Upper lobe of right lung (tissue), 1 donor: ENCODE measurements at regions not wholly inside any gene's neighbourhood (a gene's known extent, or its start where the extent isn't known, plus 50 kb on each side); places are given as distances from the start of the nearest gene placed in this dataset.
"Not testable (repeated sequence)": the region's sequence is repeated elsewhere in the genome, so short reads cannot be mapped to it uniquely, and the experiment has no call there.

ENCODE experiments used
- ATAC-seq: fragments of 200-7000 bp; cut with Tn5 transposase; one replicate; pipeline ENCODE4 v1.9.1; 2020; ENCODE audit warnings: mild to moderate bottlenecking, moderate library complexity
- DNase-seq: peaks from one replicate; pipeline ENCODE4 v3.0.0-alpha.2; 2020
- H3K27ac ChIP-seq: fragments of 200-600 bp; one replicate; pipeline ENCODE4 v1.8.0; 2022
- H3K27me3 ChIP-seq: fragments of 200-600 bp; one replicate; pipeline ENCODE4 v1.8.0; 2022; ENCODE audit warnings: mild to moderate bottlenecking
- H3K36me3 ChIP-seq: fragments of 200-600 bp; one replicate; pipeline ENCODE4 v1.8.0; 2022
- H3K4me1 ChIP-seq: fragments of 200-600 bp; one replicate; pipeline ENCODE4 v1.8.0; 2022
- H3K4me3 ChIP-seq: fragments of 200-600 bp; one replicate; pipeline ENCODE4 v1.8.0; 2022; ENCODE audit warnings: mild to moderate bottlenecking
- H3K9me3 ChIP-seq: fragments of 200-600 bp; one replicate; pipeline ENCODE4 v1.8.0; 2022
- CTCF ChIP-seq: fragments of 200-600 bp; IDR thresholded peaks from one replicate; pipeline ENCODE4 v1.8.0; 2022; ENCODE audit warnings: antibody characterized with exemption
- intact Hi-C: fragments of 100-400 bp; cut with DNase I; formaldehyde crosslinking; loops from one replicate; pipeline ENCODE4 v1.11.0; 2022
- donor health status: DM: no; HTN: yes; CAD: no; lungs with severe emphysema.

- no peak overlapping the region for H3K4me3 ChIP-seq
- intact Hi-C loops, result no loop called here
- DNase-seq (no peak), ATAC-seq (no peak)
- H3K4me1 ChIP-seq, result no peaks in the 10 kb centered on the region
- H3K9me3 ChIP-seq, result no peaks in the 10 kb centered on the region
- H3K27ac ChIP-seq, result no peak overlapping the region
- no peaks in the 10 kb centered on the region for H3K36me3 ChIP-seq
- H3K27me3 ChIP-seq, result peaks cover 32% of the 10 kb centered on the region
- TF ChIP-seq CTCF, result no peak
Measured at GRCh38 chr12:114041136-114041535, 75.0 kb upstream of the RBM19 start.

GRCh38 chr12:114038962-114039361 is 72.8 kb upstream of the RBM19 start:
- Histone ChIP-seq H3K9me3 (no peaks in the 10 kb centered on the region), H3K36me3 (no peaks in the 10 kb centered on the region), H3K4me3 (no peak overlapping the region), H3K4me1 (no peaks in the 10 kb centered on the region), H3K27me3 (peaks cover 25% of the 10 kb centered on the region), H3K27ac (no peak overlapping the region)
- TF ChIP-seq CTCF, result no peak
- no peak for DNase-seq
- no peak for ATAC-seq
- intact Hi-C loops, result no loop called here

- Histone ChIP-seq H3K4me1 (no peaks in the 10 kb centered on the region), H3K4me3 (no peak overlapping the region), H3K27ac (no peak overlapping the region), H3K27me3 (peaks cover 16% of the 10 kb centered on the region), H3K36me3 (no peaks in the 10 kb centered on the region), H3K9me3 (no peaks in the 10 kb centered on the region)
- intact Hi-C loops, result no loop called here
- no peak for TF ChIP-seq CTCF
- ATAC-seq (no peak), DNase-seq (no peak)
Measured at GRCh38 chr12:114032801-114033200, 66.7 kb upstream of the RBM19 start.

GRCh38 chr12:114030451-114030850 is 64.3 kb upstream of the RBM19 start:
- Histone ChIP-seq H3K4me3 (no peak overlapping the region), H3K27ac (no peak overlapping the region), H3K9me3 (no peaks in the 10 kb centered on the region), H3K27me3 (no peaks in the 10 kb centered on the region), H3K4me1 (no peaks in the 10 kb centered on the region), H3K36me3 (no peaks in the 10 kb centered on the region)
- ATAC-seq, result no peak
- DNase-seq, result no peak
- intact Hi-C loops, result no loop called here
- TF ChIP-seq CTCF, result no peak

GRCh38 chr12:114026805-114027204 is 60.7 kb upstream of the RBM19 start:
- no peak overlapping the region for H3K27ac ChIP-seq
- intact Hi-C loops, result no loop called here
- TF ChIP-seq CTCF, result no peak
- H3K9me3 ChIP-seq, result no peaks in the 10 kb centered on the region
- H3K36me3 ChIP-seq, result no peaks in the 10 kb centered on the region
- no peak overlapping the region for H3K4me3 ChIP-seq
- no peaks in the 10 kb centered on the region for H3K27me3 ChIP-seq
- DNase-seq, result no peak
- ATAC-seq, result no peak
- H3K4me1 ChIP-seq, result no peaks in the 10 kb centered on the region

GRCh38 chr12:114025935-114026334 is 59.8 kb upstream of the RBM19 start:
- H3K27ac ChIP-seq, result no peak overlapping the region
- H3K9me3 ChIP-seq, result no peaks in the 10 kb centered on the region
- no peaks in the 10 kb centered on the region for H3K27me3 ChIP-seq
- no peak for ATAC-seq
- no peak for DNase-seq
- intact Hi-C loops, result no loop called here
- no peaks in the 10 kb centered on the region for H3K4me1 ChIP-seq
- TF ChIP-seq CTCF, result no peak
- no peak overlapping the region for H3K4me3 ChIP-seq
- H3K36me3 ChIP-seq, result no peaks in the 10 kb centered on the region

GRCh38 chr12:114022081-114022480 is 56.0 kb upstream of the RBM19 start:
- ATAC-seq, intact Hi-C loops, H3K27ac ChIP-seq, H3K9me3 ChIP-seq, H3K27me3 ChIP-seq, H3K4me3 ChIP-seq, H3K36me3 ChIP-seq, H3K4me1 ChIP-seq, DNase-seq: not testable (repeated sequence)
